GM12878 (cell line): ENCODE measurements at regions not wholly inside any gene's neighbourhood (a gene's known extent, or its start where the extent isn't known, plus 50 kb on each side); places are given as distances from the start of the nearest gene placed in this dataset.

Experiments
- ATAC-seq: fragments of 200-7000 bp; cut with Tn5 transposase; 3 replicates; pipeline ENCODE4 v1.9.1; 2020; ENCODE audit warnings: mild to moderate bottlenecking, moderate library complexity
- BruUV-seq: library from RNA; stranded (reverse); fragments of 400-500 nt; replicated peaks from 2 replicates; lab custom pipeline; 2021; lab: Mats Ljungman, UMichigan
- CTCF ChIA-PET: fragments of 300-600 bp; sonication (Branson Sonifier 250); formaldehyde crosslinking; extraction: SDS; loops from one replicate; lab custom pipeline; 2021; ENCODE audit warnings: inconsistent platforms; lab: Yijun Ruan, JAX
- POLR2A ChIA-PET: fragments of 350-600 bp; formaldehyde crosslinking; extraction: SDS; loops from one replicate; lab custom pipeline; 2021; ENCODE audit warnings: inconsistent platforms; lab: Charles Lee
- RAD21 ChIA-PET: fragments of 300-600 bp; sonication (Branson Sonifier 250); formaldehyde crosslinking; loops from one replicate; lab custom pipeline; 2023; ENCODE audit warnings: antibody characterized with exemption; ENCODE audit not compliant: unreplicated experiment; lab: Charles Lee
- SMC1A ChIA-PET: fragments of 300-600 bp; sonication (Branson Sonifier 250); formaldehyde crosslinking; loops from one replicate; lab custom pipeline; 2023; ENCODE audit not compliant: unreplicated experiment, uncharacterized antibody; lab: Charles Lee
- DNase-seq: peaks from one replicate; pipeline ENCODE4 v3.0.0-alpha.2; 2011; ENCODE audit warnings: low read depth, low spot score
- FAIRE-seq: peaks from 3 replicates; lab custom pipeline; 2011; peaks lifted over from hg19 to GRCh38; lab: Jason Lieb, UNC
- H2AFZ ChIP-seq: 2 replicates; pipeline ENCODE4 v1.6.0; 2011; ENCODE audit warnings: low read depth, low read length, control low read depth; ENCODE audit not compliant: control insufficient read depth
- H3K27ac ChIP-seq: 2 replicates; pipeline ENCODE4 v1.5.1; 2011; ENCODE audit warnings: control low read depth; ENCODE audit not compliant: control insufficient read depth, insufficient read depth
- H3K27me3 ChIP-seq, 2 experiments: replicated peaks in 1 of 2; 2 replicates each; pipeline versions ENCODE4 v1.6.0 to v1.6.1; 2011; ENCODE audit warnings: low read length in 1 of 2; ENCODE audit not compliant: control insufficient read depth in 2 of 2, insufficient read depth in 2 of 2
- H3K36me3 ChIP-seq, 2 experiments: 2 replicates each; pipeline ENCODE4 v1.5.1; 2011; ENCODE audit warnings: low read length in 1 of 2; ENCODE audit not compliant: control insufficient read depth in 2 of 2, insufficient read depth in 2 of 2
- H3K4me1 ChIP-seq: 2 replicates; pipeline ENCODE4 v1.6.1; 2011; ENCODE audit warnings: mild to moderate bottlenecking, low read length, moderate library complexity, mixed read lengths; ENCODE audit not compliant: control insufficient read depth, insufficient read depth
- H3K4me2 ChIP-seq: 2 replicates; pipeline ENCODE4 v1.6.0; 2011; ENCODE audit warnings: control low read depth; ENCODE audit not compliant: control insufficient read depth, insufficient read depth
- H3K4me3 ChIP-seq: fragments of 200-600 bp; sonication (generic); 2 replicates; pipeline ENCODE4 v1.5.1; 2016
- H3K79me2 ChIP-seq: 2 replicates; pipeline ENCODE4 v1.6.0; 2011; ENCODE audit warnings: low read length; ENCODE audit not compliant: control insufficient read depth, insufficient read depth
- H3K9ac ChIP-seq: 2 replicates; pipeline ENCODE4 v1.8.0; 2011; ENCODE audit warnings: low read length, control low read depth, mixed read lengths; ENCODE audit not compliant: control insufficient read depth, insufficient read depth
- H3K9me3 ChIP-seq: replicated peaks from 3 replicates; pipeline ENCODE4 v1.5.1; 2011; ENCODE audit warnings: mild to moderate bottlenecking, low read length; ENCODE audit not compliant: control insufficient read depth, insufficient read depth
- H4K20me1 ChIP-seq: 2 replicates; pipeline ENCODE4 v1.6.0; 2011; ENCODE audit not compliant: control insufficient read depth, insufficient read depth
- CBX5 ChIP-seq: sonication (generic); IDR thresholded peaks from 2 replicates; pipeline ENCODE4 v1.6.1; 2016; ENCODE audit warnings: low read depth, moderate library complexity, mild to moderate bottlenecking, inconsistent platforms
- CREM ChIP-seq: IDR thresholded peaks from 2 replicates; pipeline ENCODE4 v1.6.1; 2014; ENCODE audit warnings: antibody characterized with exemption, low read depth
- JUNB ChIP-seq: IDR thresholded peaks from 2 replicates; pipeline ENCODE4 v1.6.1; 2016; ENCODE audit warnings: antibody characterized with exemption, mild to moderate bottlenecking
- MTA3 ChIP-seq: IDR thresholded peaks from 2 replicates; pipeline ENCODE4 v1.6.1; 2012; ENCODE audit warnings: low read length, inconsistent platforms, borderline replicate concordance
- NFXL1 ChIP-seq: fragments of 450-650 bp; IDR thresholded peaks from 2 replicates; pipeline ENCODE4 v1.6.1; 2017; ENCODE audit warnings: antibody characterized with exemption, mild to moderate bottlenecking, borderline replicate concordance
- NFYB ChIP-seq: IDR thresholded peaks from 2 replicates; pipeline ENCODE4 v1.6.1; 2011; ENCODE audit warnings: low read depth, mild to moderate bottlenecking, low read length, improper control_type of control experiment, moderate library complexity; ENCODE audit not compliant: insufficient read depth
- RAD21 ChIP-seq: IDR thresholded peaks from 2 replicates; pipeline ENCODE4 v1.6.1; 2011; ENCODE audit warnings: mild to moderate bottlenecking, low read depth, low read length, moderate library complexity; ENCODE audit not compliant: insufficient read depth
- SMAD5 ChIP-seq: IDR thresholded peaks from 2 replicates; pipeline ENCODE4 v1.6.1; 2016; ENCODE audit warnings: antibody characterized with exemption, low read depth
- SMARCA5 ChIP-seq: fragments of 450-650 bp; IDR thresholded peaks from 2 replicates; pipeline ENCODE4 v1.6.1; 2017; ENCODE audit warnings: mild to moderate bottlenecking
- SMC3 ChIP-seq: IDR thresholded peaks from 2 replicates; pipeline ENCODE4 v1.6.1; 2011; ENCODE audit warnings: low read length, improper control_type of control experiment, borderline replicate concordance
- SP1 ChIP-seq: IDR thresholded peaks from one replicate; pipeline ENCODE4 v1.6.1; 2011; ENCODE audit warnings: low read depth, low read length
- STAT3 ChIP-seq: IDR thresholded peaks from 2 replicates; pipeline ENCODE4 v1.6.1; 2011; ENCODE audit warnings: low read depth, low read length, improper control_type of control experiment
- WRNIP1 ChIP-seq: IDR thresholded peaks from 2 replicates; pipeline ENCODE4 v1.6.1; 2011; ENCODE audit warnings: low read depth, low read length, improper control_type of control experiment, borderline replicate concordance
- ZNF217 ChIP-seq: fragments of 450-650 bp; IDR thresholded peaks from 2 replicates; pipeline ENCODE4 v1.6.1; 2017; ENCODE audit warnings: antibody characterized with exemption, mild to moderate bottlenecking
- ZZZ3 ChIP-seq: IDR thresholded peaks from 2 replicates; pipeline ENCODE4 v1.6.1; 2011; ENCODE audit warnings: low read depth; ENCODE audit not compliant: control insufficient read depth, insufficient read length
- WGBS: methylation state at CpG from one replicate; pipeline ENCODE4 v1.1.6; 2016; ENCODE audit warnings: low lambda C conversion rate; ENCODE audit not compliant: insufficient replicate concordance, insufficient coverage; ENCODE audit errors: missing lambda C conversion rate; 5-methylcytosine and 5-hydroxymethylcytosine counted together
- in situ Hi-C: fragments of 300-500 bp; cut with MboI; formaldehyde crosslinking; loops from 9 replicates; pipeline ENCODE4 v1.14.3; 2018; ENCODE audit warnings: mixed read lengths
- intact Hi-C: fragments of 100-400 bp; cut with micrococcal nuclease; formaldehyde crosslinking; loops from one replicate; pipeline ENCODE4 v1.14.2; 2022; ENCODE audit not compliant: unreplicated experiment
- TF ChIP-seq, protein P1 (sequence below): IDR thresholded peaks from 2 replicates; pipeline ENCODE4 v1.6.1; 2011; ENCODE audit warnings: borderline replicate concordance, low read depth, mild to moderate bottlenecking, moderate library complexity, mixed read lengths, low read length; ENCODE audit not compliant: insufficient read depth; ENCODE audit errors: extremely low read length
- TF ChIP-seq, protein P2 (sequence below): fragments of 450-650 bp; IDR thresholded peaks from 2 replicates; pipeline ENCODE4 v1.6.1; 2017; ENCODE audit warnings: mild to moderate bottlenecking, moderate library complexity
- TF ChIP-seq, protein P3 (sequence below): fragments of 450-650 bp; formaldehyde crosslinking; IDR thresholded peaks from 2 replicates; pipeline ENCODE4 v1.4.0; 2022; ENCODE audit warnings: mild to moderate bottlenecking, moderate library complexity

DNA sequence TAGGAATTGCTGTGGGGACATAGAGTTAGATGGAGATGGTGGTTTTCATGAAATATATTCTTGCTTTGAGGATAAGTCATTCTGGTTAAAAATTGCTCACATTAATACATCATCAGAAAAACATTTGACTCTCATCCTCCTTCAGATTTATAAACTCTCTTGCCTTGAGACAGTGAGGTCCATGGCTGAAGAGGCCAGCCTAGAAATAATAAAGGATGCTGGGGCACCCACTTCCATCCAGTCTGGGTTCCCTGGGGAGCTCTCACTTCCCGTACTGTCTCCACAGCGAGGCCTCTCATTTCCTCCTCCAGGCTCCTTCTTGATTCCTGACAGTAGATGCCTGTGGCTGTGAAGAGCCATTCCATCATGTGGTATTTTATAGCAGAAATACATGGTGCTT, 73.3 kb upstream of the PRKG1 start (continued):
- no peak for TF ChIP-seq ZZZ3
- no peak for TF ChIP-seq JUNB
- TF ChIP-seq SP1 = no peak
- TF ChIP-seq NFYB = no peak
- TF ChIP-seq, protein P1, sequence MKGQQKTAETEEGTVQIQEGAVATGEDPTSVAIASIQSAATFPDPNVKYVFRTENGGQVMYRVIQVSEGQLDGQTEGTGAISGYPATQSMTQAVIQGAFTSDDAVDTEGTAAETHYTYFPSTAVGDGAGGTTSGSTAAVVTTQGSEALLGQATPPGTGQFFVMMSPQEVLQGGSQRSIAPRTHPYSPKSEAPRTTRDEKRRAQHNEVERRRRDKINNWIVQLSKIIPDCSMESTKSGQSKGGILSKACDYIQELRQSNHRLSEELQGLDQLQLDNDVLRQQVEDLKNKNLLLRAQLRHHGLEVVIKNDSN = no peak
- TF ChIP-seq SMAD5 = no peak
- no peak for TF ChIP-seq NFXL1
- TF ChIP-seq STAT3 = no peak
- no peak for TF ChIP-seq WRNIP1

DNA sequence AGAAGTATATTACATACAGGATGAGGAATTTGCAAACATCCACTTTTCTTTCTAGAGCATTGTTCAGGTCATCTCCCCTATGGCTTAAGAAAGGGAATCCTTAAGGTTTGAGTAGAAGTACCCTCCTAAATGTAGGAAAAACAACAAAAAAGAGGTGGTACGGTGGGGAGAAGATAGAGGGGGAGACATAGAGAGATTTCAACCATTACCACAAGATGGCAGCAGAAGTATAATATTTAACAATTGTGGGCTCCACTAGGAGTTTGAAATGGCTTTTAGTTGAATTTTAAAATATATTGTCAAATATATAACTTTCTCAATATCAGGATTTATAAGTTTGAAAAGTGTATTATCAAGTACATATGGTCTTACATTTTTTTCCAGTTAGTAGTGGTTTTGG, 72.7 kb upstream of the PRKG1 start:
- 29% methylated on average over 1 of the region's 1 CpG for WGBS
- BruUV-seq = no TSS peak
- Histone ChIP-seq H3K27me3 (no peaks in the 10 kb centered on the region; a peak in 1 of 4 replicates), H2AFZ (no peak overlapping the region), H3K27ac (no peak overlapping the region), H3K4me3 (no peak overlapping the region), H3K36me3 (no peaks in the 10 kb centered on the region), H3K79me2 (no peaks in the 10 kb centered on the region), H3K9me3 (no peaks in the 10 kb centered on the region), H3K4me2 (no peak overlapping the region), H3K9ac (no peak overlapping the region), H4K20me1 (no peaks in the 10 kb centered on the region), H3K4me1 (no peaks in the 10 kb centered on the region)
- in situ Hi-C loops (loop anchor here (25.0 kb wide), 1 partner anchor 1211 kb away; no protein-coding TSS in a partner anchor), intact Hi-C loops (loop anchor here (5.0 kb wide), 1 partner anchor 421 kb away; no protein-coding TSS in a partner anchor)
- DNase-seq (no peak), FAIRE-seq (peak; percentile 59), ATAC-seq (peak; percentile 69)
- RAD21 ChIA-PET = no interaction called here
- SMC1A ChIA-PET = no interaction called here
- CTCF ChIA-PET = interaction anchor here (0.7 to 0.9 kb wide), 2 partner anchors 14 to 53 kb away, joined by 3 read pairs; no protein-coding TSS in a partner anchor
- POLR2A ChIA-PET = no interaction called here
- TF ChIP-seq MTA3 (no peak), CREM (no peak), ZNF217 (no peak), RAD21 (peak; percentile 42), SMARCA5 (no peak), SMC3 (peak; percentile 32; the same call in 1 of the 2 replicates), CBX5 (no peak)
- TF ChIP-seq, protein P2, sequence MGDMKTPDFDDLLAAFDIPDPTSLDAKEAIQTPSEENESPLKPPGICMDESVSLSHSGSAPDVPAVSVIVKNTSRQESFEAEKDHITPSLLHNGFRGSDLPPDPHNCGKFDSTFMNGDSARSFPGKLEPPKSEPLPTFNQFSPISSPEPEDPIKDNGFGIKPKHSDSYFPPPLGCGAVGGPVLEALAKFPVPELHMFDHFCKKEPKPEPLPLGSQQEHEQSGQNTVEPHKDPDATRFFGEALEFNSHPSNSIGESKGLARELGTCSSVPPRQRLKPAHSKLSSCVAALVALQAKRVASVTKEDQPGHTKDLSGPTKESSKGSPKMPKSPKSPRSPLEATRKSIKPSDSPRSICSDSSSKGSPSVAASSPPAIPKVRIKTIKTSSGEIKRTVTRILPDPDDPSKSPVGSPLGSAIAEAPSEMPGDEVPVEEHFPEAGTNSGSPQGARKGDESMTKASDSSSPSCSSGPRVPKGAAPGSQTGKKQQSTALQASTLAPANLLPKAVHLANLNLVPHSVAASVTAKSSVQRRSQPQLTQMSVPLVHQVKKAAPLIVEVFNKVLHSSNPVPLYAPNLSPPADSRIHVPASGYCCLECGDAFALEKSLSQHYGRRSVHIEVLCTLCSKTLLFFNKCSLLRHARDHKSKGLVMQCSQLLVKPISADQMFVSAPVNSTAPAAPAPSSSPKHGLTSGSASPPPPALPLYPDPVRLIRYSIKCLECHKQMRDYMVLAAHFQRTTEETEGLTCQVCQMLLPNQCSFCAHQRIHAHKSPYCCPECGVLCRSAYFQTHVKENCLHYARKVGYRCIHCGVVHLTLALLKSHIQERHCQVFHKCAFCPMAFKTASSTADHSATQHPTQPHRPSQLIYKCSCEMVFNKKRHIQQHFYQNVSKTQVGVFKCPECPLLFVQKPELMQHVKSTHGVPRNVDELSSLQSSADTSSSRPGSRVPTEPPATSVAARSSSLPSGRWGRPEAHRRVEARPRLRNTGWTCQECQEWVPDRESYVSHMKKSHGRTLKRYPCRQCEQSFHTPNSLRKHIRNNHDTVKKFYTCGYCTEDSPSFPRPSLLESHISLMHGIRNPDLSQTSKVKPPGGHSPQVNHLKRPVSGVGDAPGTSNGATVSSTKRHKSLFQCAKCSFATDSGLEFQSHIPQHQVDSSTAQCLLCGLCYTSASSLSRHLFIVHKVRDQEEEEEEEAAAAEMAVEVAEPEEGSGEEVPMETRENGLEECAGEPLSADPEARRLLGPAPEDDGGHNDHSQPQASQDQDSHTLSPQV = no peak
- TF ChIP-seq, protein P3, sequence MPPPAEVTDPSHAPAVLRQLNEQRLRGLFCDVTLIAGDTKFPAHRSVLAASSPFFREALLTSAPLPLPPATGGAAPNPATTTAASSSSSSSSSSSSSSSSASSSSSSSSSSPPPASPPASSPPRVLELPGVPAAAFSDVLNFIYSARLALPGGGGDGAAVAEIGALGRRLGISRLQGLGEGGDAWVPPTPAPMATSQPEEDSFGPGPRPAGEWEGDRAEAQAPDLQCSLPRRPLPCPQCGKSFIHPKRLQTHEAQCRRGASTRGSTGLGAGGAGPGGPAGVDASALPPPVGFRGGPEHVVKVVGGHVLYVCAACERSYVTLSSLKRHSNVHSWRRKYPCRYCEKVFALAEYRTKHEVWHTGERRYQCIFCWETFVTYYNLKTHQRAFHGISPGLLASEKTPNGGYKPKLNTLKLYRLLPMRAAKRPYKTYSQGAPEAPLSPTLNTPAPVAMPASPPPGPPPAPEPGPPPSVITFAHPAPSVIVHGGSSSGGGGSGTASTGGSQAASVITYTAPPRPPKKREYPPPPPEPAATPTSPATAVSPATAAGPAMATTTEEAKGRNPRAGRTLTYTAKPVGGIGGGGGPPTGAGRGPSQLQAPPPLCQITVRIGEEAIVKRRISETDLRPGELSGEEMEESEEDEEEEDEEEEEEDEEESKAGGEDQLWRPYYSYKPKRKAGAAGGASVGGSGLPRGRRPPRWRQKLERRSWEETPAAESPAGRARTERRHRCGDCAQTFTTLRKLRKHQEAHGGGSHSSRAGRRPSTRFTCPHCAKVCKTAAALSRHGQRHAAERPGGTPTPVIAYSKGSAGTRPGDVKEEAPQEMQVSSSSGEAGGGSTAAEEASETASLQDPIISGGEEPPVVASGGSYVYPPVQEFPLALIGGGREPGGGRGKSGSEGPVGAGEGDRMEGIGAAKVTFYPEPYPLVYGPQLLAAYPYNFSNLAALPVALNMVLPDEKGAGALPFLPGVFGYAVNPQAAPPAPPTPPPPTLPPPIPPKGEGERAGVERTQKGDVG (CRISPR knock-in tag) = no peak
